Fibroblast of lung (primary cell): ENCODE measurements at regions not wholly inside any gene's neighbourhood (a gene's known extent, or its start where the extent isn't known, plus 50 kb on each side); places are given as distances from the start of the nearest gene placed in this dataset.
"Not testable (repeated sequence)": the region's sequence is repeated elsewhere in the genome, so short reads cannot be mapped to it uniquely, and the experiment has no call there.

ENCODE experiments used
- DNase-seq, 2 donors: peaks; one replicate each; pipeline versions ENCODE4 v3.0.0 to v3.0.0-alpha.2; 2010; ENCODE audit warnings: low read depth in 2 of 2
- H2AFZ ChIP-seq: 2 replicates; pipeline ENCODE4 v1.5.1; 2012; ENCODE audit warnings: low read length, control low read depth, inconsistent platforms
- H3K27ac ChIP-seq: 2 replicates; pipeline ENCODE4 v1.5.1; 2011; ENCODE audit warnings: low read length, control low read depth; ENCODE audit not compliant: insufficient read depth
- H3K27me3 ChIP-seq: 2 replicates; pipeline ENCODE4 v1.5.1; 2011; ENCODE audit warnings: mild to moderate bottlenecking, low read length; ENCODE audit not compliant: control insufficient read depth, insufficient read depth
- H3K36me3 ChIP-seq: 2 replicates; pipeline ENCODE4 v1.5.1; 2011; ENCODE audit warnings: low read length; ENCODE audit not compliant: control insufficient read depth, insufficient read depth
- H3K4me1 ChIP-seq: 2 replicates; pipeline ENCODE4 v1.5.1; 2011; ENCODE audit warnings: low read length; ENCODE audit not compliant: control insufficient read depth, insufficient read depth; ENCODE audit errors: extremely low read depth
- H3K4me2 ChIP-seq: 2 replicates; pipeline ENCODE4 v1.5.1; 2011; ENCODE audit warnings: low read length, control low read depth; ENCODE audit not compliant: insufficient read depth; ENCODE audit errors: extremely low read depth
- H3K4me3 ChIP-seq, 4 experiments: fragments of 200-600 bp in 1 of 4; sonication (generic) in 1 of 4; replicated peaks in 1 of 4; 2 replicates each; pipeline ENCODE4 v1.5.1; 2011 to 2016; ENCODE audit warnings: low read length in 4 of 4, low read depth in 3 of 4, mild to moderate bottlenecking in 3 of 4, control low read depth in 2 of 4, inconsistent platforms in 1 of 4, mixed read lengths in 1 of 4; ENCODE audit not compliant: insufficient read depth in 1 of 4; ENCODE audit errors: control extremely low read depth in 1 of 4
- H3K79me2 ChIP-seq: 2 replicates; pipeline ENCODE4 v1.5.1; 2012; ENCODE audit warnings: mild to moderate bottlenecking, low read length, inconsistent platforms; ENCODE audit not compliant: control insufficient read depth, insufficient read depth
- H3K9ac ChIP-seq: 2 replicates; pipeline ENCODE4 v1.5.1; 2011; ENCODE audit warnings: mild to moderate bottlenecking, low read length, control low read depth; ENCODE audit not compliant: insufficient read depth
- H3K9me3 ChIP-seq: 2 replicates; pipeline ENCODE4 v1.5.1; 2012; ENCODE audit warnings: low read depth, low read length; ENCODE audit not compliant: control insufficient read depth, insufficient read depth
- H4K20me1 ChIP-seq: 2 replicates; pipeline ENCODE4 v1.5.1; 2011; ENCODE audit warnings: low read length; ENCODE audit not compliant: control insufficient read depth, insufficient read depth; ENCODE audit errors: extremely low read depth
- EZH2 ChIP-seq: IDR thresholded peaks from 2 replicates; pipeline ENCODE4 v1.5.1; 2012; ENCODE audit warnings: low read length, control low read depth, mild to moderate bottlenecking; ENCODE audit errors: missing control alignments
- TF ChIP-seq, protein P1 (sequence below), 2 donors: IDR thresholded peaks in 1 of 2; conservative IDR thresholded peaks in 1 of 2; 1 replicate in 1 of 2; 2 replicates in 1 of 2; pipeline ENCODE4 v1.5.1; 2011 to 2012; ENCODE audit warnings: low read length in 2 of 2, control low read depth in 1 of 2, inconsistent platforms in 1 of 2, low read depth in 1 of 2, mild to moderate bottlenecking in 1 of 2

DNA sequence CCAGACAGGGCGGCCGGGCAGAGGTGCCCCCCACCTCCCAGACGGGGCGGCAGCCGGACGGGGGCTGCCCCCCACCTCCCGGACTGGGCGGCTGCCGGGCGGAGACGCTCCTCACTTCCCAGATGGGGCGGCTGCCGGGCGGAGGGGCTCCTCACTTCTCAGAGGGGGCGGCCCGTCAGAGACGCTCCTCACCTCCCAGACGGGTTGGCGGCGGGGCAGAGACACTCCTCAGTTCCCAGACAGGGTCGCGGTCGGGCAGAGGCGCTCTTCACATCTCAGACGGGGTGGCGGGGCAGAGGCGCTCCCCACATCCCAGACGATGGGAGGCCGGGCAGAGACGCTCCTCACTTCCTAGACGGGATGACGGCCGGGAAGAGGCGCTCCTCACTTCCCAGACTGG lies 68.5 kb upstream of the GPC4 start:
- H3K4me1 ChIP-seq, H2AFZ ChIP-seq, H3K9ac ChIP-seq, H3K4me2 ChIP-seq, H3K4me3 ChIP-seq, H3K9me3 ChIP-seq, H3K27ac ChIP-seq, H3K36me3 ChIP-seq, DNase-seq, H4K20me1 ChIP-seq, H3K79me2 ChIP-seq, H3K27me3 ChIP-seq: not testable (repeated sequence)

DNA sequence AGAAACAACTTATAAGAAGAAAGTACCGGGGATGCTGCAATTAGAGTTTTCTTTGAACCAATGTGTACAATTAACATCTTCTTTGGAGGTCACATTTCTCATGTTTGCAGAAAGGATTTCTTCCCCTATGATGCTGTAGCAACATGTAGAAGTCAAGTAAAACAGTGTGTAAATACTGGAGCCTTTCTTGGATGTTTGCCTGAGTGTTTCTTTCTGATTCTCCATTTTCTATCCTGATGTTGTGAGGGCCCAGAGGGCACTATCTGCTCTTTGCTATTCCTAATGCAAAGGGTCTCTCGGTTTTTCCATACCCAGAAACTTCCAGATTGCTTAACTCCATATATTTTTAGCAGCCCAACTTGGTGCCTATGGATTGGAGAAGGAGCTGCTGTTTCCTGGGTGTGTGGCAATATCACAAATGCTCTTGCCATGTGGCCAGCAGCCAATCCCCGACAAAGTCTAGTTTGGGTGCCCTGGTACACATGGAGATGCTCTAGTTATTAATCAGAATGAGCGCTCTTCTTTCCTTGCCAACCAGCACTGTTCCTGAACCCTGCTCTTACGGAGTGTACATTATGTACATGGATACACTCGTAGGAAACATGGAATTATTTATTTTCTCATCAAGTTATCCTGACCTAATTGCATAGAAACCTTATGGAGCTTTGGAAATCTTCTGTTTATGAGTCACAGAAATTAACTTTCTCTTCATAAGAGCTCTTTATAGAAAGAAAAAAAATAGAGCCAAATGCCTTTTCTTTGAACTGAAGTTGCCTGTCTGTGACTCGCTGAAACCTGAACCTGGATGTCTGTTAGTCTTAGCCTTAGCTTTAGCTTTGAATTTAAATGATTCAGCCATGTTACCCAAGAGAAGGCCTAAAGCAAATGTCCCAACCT lies 67.0 kb upstream of the GPC4 start:
- no peak for TF ChIP-seq EZH2
- TF ChIP-seq, protein P1, sequence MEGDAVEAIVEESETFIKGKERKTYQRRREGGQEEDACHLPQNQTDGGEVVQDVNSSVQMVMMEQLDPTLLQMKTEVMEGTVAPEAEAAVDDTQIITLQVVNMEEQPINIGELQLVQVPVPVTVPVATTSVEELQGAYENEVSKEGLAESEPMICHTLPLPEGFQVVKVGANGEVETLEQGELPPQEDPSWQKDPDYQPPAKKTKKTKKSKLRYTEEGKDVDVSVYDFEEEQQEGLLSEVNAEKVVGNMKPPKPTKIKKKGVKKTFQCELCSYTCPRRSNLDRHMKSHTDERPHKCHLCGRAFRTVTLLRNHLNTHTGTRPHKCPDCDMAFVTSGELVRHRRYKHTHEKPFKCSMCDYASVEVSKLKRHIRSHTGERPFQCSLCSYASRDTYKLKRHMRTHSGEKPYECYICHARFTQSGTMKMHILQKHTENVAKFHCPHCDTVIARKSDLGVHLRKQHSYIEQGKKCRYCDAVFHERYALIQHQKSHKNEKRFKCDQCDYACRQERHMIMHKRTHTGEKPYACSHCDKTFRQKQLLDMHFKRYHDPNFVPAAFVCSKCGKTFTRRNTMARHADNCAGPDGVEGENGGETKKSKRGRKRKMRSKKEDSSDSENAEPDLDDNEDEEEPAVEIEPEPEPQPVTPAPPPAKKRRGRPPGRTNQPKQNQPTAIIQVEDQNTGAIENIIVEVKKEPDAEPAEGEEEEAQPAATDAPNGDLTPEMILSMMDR (conservative IDR thresholded peaks at IDR 0.05 in 1 of 2, IDR thresholded peaks at IDR 0.05 in 1 of 2; ENCODE audit: low read depth in 1 of 2, low read length in 2 of 2) = no peak
- peak; percentile 58 to 84 for DNase-seq
- H3K4me2 ChIP-seq = no peak overlapping the region

DNA sequence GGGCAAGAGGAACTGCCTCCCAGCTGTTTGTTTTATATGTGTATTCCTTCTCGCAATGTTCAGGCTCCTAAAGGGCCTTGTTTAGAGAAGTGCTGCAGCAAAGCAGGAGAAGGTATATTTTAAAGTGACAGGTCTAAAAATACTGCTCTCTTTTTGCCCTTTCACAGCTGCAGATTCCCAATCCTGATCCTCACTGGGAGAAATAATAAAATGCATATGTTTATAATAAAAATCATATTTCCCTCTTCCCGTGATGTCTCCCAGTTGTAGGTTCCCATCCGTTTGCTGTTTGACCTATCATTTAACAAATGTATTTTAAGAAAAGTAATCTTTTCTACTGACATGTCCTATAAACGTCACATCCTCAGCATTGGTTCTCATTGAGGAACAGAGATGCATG lies 62.7 kb upstream of the GPC4 start:
- H3K79me2 ChIP-seq = no peaks in the 10 kb centered on the region
- H3K4me1 ChIP-seq = no peaks in the 10 kb centered on the region
- DNase-seq = no peak
- no peak overlapping the region for H3K9ac ChIP-seq
- H3K4me3 ChIP-seq = no peak overlapping the region
- H2AFZ ChIP-seq = no peak overlapping the region
- H3K27ac ChIP-seq = no peak overlapping the region
- H3K9me3 ChIP-seq = no peaks in the 10 kb centered on the region
- H3K4me2 ChIP-seq = no peak overlapping the region
- no peaks in the 10 kb centered on the region for H3K27me3 ChIP-seq
- TF ChIP-seq EZH2 = no peak
- TF ChIP-seq, protein P1 (conservative IDR thresholded peaks at IDR 0.05 in 1 of 2, IDR thresholded peaks at IDR 0.05 in 1 of 2; ENCODE audit: low read depth in 1 of 2, low read length in 2 of 2) = no peak
- H3K36me3 ChIP-seq = no peaks in the 10 kb centered on the region
- no peaks in the 10 kb centered on the region for H4K20me1 ChIP-seq

More for the DNA sequence above, 67.0 kb upstream of the GPC4 start:
- Histone ChIP-seq H3K9ac (no peak overlapping the region), H3K4me3 (no peak overlapping the region), H3K9me3 (no peaks in the 10 kb centered on the region), H3K36me3 (no peaks in the 10 kb centered on the region), H3K27me3 (no peaks in the 10 kb centered on the region), H4K20me1 (no peaks in the 10 kb centered on the region), H3K27ac (no peak overlapping the region), H3K79me2 (no peaks in the 10 kb centered on the region), H2AFZ (no peak overlapping the region), H3K4me1 (no peaks in the 10 kb centered on the region)
